ENCODE measurements at regions not wholly inside any gene's neighbourhood (a gene's known extent, or its start where the extent isn't known, plus 50 kb on each side); places are given as distances from the start of the nearest gene placed in this dataset.

DNA sequence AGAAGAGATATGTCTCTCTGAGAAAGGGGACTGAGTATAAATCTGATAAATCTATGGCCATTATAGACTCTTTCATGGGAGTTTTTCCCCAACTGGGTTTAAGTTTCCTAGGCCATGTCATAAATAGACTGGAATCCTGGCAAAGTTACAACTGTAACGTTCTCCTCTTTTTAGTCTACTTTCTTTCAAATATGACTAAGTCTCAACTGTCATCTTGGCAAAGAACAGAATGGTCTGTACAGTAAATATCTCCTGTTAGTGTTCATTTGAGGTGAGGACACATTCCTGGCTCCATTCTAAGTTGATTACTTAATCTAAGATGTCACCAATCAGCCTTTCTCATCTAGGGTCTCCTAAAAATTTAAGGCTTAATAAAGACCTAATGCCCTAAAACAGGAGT lies 300.5 kb downstream of the BRINP2 start:
- Histone ChIP-seq H3K4me1 (ENCODE audit: control insufficient read depth, insufficient read depth, low read length) (no peaks in the 10 kb centered on the region), H3K36me3 (ENCODE audit: control insufficient read depth, insufficient read depth, low read length) (no peaks in the 10 kb centered on the region), H3K27me3 (ENCODE audit: control insufficient read depth, insufficient read depth, low read length) (no peaks in the 10 kb centered on the region), H3K4me3 (ENCODE audit: low read length) (no peak overlapping the region), H3K27ac (ENCODE audit: low read depth, low read length) (no peak overlapping the region), H3K9ac (ENCODE audit: low read length) (no peak overlapping the region)

DNA sequence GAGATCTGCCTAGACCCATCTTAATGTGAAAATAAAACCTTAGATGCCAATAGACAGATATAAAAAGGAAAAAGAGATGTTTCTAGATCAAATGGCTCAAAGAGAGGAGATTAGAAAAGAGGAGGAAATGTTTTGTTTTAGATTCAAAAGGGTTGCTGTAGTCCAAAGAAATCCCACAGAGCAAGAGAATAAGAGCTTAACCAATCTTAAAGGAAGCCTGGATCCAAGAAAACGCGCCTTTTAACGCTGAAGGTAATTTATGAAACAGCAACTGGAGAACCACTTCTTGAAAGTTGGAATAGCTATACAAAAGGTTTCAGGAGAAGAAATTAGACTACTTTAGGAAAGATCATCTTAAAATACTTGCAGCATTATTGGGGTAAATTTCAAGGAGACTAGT lies 298.8 kb downstream of the BRINP2 start:
- no peaks in the 10 kb centered on the region for H3K4me1 ChIP-seq (ENCODE audit: control insufficient read depth, insufficient read depth, low read length)
- no peaks in the 10 kb centered on the region for H3K27me3 ChIP-seq (ENCODE audit: control insufficient read depth, insufficient read depth, low read length)
- H3K36me3 ChIP-seq (ENCODE audit: control insufficient read depth, insufficient read depth, low read length), result no peaks in the 10 kb centered on the region
- H3K4me3 ChIP-seq (ENCODE audit: low read length), result no peak overlapping the region
- H3K9ac ChIP-seq (ENCODE audit: low read length), result no peak overlapping the region
- H3K27ac ChIP-seq (ENCODE audit: low read depth, low read length), result no peak overlapping the region

DNA sequence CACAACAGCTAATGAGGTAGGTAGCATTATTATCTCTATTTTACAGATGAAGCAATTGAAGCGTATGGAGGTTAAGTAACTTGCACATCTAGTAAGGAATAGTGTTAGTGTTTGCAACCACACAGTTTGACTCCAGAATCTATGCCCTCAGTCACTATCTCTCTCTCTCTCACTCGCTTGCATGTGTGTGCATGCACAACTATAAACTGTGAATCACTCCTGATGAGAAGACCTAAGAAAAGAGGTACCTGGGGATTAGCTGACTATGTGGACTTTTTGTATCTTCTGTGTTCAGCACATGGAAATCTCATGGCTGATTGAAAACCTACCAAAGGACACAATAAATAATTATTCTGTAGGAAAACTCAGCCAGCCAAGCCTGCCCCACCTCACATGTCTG lies 295.5 kb downstream of the BRINP2 start:
- H3K36me3 ChIP-seq (ENCODE audit: control insufficient read depth, insufficient read depth, low read length), result no peaks in the 10 kb centered on the region
- no peak overlapping the region for H3K9ac ChIP-seq (ENCODE audit: low read length)
- H3K27ac ChIP-seq (ENCODE audit: low read depth, low read length), result no peak overlapping the region
- H3K27me3 ChIP-seq (ENCODE audit: control insufficient read depth, insufficient read depth, low read length), result no peaks in the 10 kb centered on the region
- H3K4me1 ChIP-seq (ENCODE audit: control insufficient read depth, insufficient read depth, low read length), result no peaks in the 10 kb centered on the region
- H3K4me3 ChIP-seq (ENCODE audit: low read length), result no peak overlapping the region

DNA sequence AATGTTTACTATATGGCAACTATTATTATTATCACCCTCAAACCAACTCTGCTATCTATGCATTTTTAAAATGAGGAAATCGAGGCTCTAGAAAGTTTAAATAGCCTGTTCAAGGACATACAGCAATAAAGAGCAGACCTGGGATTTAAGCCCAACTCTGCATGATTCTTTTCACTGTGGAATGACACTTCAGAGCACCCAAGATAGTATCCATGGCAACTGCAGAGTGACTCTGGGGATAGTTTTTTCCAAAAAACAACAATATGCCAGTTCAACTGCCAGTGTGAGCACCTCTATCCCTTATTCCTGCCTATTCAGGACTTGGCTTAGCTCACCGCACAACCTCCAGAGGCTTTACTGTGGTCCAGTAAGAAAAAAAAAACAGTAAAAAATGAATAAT lies 293.9 kb downstream of the BRINP2 start:
- no peak overlapping the region for H3K4me3 ChIP-seq (ENCODE audit: low read length)
- no peaks in the 10 kb centered on the region for H3K4me1 ChIP-seq (ENCODE audit: control insufficient read depth, insufficient read depth, low read length)
- no peaks in the 10 kb centered on the region for H3K36me3 ChIP-seq (ENCODE audit: control insufficient read depth, insufficient read depth, low read length)
- H3K9ac ChIP-seq (ENCODE audit: low read length), result no peak overlapping the region
- H3K27ac ChIP-seq (ENCODE audit: low read depth, low read length), result no peak overlapping the region
- no peaks in the 10 kb centered on the region for H3K27me3 ChIP-seq (ENCODE audit: control insufficient read depth, insufficient read depth, low read length)

DNA sequence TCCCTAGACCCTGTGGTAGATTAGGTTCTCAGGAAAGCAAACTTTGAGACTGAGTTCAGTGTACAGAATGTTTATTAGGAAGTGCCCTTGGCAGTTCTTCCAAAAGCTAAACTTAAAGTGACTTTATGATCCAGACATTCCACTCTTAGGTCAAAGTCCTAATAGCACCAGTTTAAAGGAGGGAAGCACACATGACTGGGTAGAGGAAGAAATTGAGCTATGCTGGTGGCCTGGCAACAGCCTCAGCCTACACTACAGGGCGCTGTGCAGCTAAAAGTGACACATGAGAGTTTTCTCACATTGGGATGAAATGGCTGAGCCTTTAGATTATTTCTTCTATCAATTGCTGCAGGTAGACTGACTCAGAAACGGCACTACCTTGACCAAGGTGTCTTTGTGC lies 280.4 kb downstream of the BRINP2 start:
- H3K36me3 ChIP-seq (ENCODE audit: control insufficient read depth, insufficient read depth, low read length), result no peaks in the 10 kb centered on the region
- no peaks in the 10 kb centered on the region for H3K4me1 ChIP-seq (ENCODE audit: control insufficient read depth, insufficient read depth, low read length)
- H3K9ac ChIP-seq (ENCODE audit: low read length), result no peak overlapping the region
- H3K27me3 ChIP-seq (ENCODE audit: control insufficient read depth, insufficient read depth, low read length), result no peaks in the 10 kb centered on the region
- no peak overlapping the region for H3K27ac ChIP-seq (ENCODE audit: low read depth, low read length)
- H3K4me3 ChIP-seq (ENCODE audit: low read length), result no peak overlapping the region

DNA sequence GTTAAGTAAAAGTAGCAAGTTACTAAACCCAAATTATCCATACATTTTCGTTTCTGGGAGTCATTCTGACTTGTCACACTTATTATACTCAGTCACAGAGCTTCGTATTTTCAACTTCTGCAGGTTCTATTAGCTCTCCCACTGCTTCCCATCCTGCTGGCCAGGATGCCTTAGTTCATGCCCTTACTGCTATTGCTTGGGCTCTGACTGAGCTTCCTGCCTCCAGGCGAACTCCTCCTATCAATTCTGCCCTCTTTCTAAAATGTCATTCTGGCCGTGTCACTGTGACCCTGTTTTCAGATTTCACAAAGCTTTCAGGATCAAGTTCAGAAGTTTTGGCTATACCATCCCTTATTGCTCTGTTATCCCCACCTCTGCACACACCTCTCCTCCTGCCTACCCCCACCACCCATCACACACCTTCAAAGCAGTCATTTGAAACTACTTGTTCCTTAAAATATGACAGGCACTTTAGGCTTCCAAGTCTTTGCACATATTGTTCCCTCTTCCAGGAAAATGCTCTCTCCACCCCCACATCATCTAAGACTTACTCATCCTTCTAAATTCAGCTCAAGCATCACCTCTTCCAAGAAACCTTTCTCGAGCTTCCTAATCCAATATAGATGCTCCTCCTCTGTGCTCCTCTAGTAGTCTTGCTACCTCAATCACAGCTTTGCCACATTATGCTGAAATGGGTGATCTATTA lies 278.0 kb downstream of the BRINP2 start:
- Histone ChIP-seq H3K27ac (ENCODE audit: low read depth, low read length) (no peak overlapping the region), H3K9ac (ENCODE audit: low read length) (no peak overlapping the region), H3K27me3 (ENCODE audit: control insufficient read depth, insufficient read depth, low read length) (no peaks in the 10 kb centered on the region), H3K36me3 (ENCODE audit: control insufficient read depth, insufficient read depth, low read length) (no peaks in the 10 kb centered on the region), H3K4me1 (ENCODE audit: control insufficient read depth, insufficient read depth, low read length) (no peaks in the 10 kb centered on the region), H3K4me3 (ENCODE audit: low read length) (no peak overlapping the region)

DNA sequence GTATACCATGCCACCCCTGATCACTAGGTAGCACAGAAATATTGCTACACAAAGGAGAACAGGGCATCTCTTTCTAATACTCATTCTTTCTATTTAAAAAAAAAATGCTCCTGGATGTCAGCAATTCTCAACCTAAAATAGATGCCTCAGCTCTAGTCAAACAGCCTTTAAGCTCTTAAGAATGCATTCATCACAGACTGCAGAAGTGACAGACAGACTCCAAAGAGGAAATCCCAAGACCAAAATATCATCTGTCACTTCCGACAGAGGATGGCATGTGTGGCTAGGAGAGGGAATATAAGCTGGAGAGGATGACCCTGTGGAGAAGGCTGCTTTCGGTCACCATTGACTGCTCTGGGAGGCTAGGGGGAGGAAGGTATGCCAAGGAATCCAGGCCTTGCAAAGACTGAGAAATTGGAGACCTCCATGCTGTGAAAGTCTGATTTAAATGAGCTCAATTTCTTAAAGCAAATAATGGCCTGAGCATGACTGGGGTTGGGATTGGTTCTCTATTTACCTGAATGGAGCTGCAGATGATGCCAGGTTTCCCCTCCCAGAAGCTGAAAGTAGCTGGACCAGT lies 277.4 kb downstream of the BRINP2 start:
- Histone ChIP-seq H3K27me3 (ENCODE audit: control insufficient read depth, insufficient read depth, low read length) (no peaks in the 10 kb centered on the region), H3K27ac (ENCODE audit: low read depth, low read length) (no peak overlapping the region), H3K36me3 (ENCODE audit: control insufficient read depth, insufficient read depth, low read length) (no peaks in the 10 kb centered on the region), H3K9ac (ENCODE audit: low read length) (no peak overlapping the region), H3K4me3 (ENCODE audit: low read length) (no peak overlapping the region), H3K4me1 (ENCODE audit: control insufficient read depth, insufficient read depth, low read length) (no peaks in the 10 kb centered on the region)

DNA sequence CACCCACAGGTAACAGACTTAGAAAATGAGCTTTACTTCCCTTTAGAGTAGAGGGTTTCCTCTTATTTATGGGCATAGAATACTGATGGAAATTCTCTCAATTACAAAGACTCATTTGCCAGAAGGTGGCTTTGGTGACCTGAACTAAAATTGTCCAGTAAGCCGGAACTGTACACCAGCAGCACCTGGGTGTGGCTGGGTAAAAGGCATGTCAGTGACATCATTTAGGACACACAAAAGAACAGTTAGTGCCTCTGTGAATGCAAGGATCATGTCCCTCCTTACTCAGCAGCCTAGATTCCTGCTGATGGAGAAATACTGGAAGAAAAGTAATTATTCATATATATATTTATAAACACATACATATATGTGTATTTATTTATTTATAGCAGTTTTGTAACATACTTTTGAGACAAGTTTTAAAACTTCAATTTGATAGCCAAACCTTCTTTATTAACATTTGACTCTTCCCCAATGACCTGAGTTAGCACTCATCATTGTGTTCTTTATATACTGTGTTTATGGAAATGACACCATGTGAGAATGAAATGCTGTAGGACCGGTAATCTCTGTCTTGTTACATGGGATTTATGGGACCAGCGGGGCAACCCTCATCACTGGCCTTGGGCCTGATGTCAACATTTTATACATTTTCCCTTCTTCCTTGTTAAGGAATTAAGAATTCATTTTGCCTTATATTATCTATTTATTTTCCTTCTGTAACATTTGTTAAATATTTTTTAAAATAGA lies 274.4 kb downstream of the BRINP2 start:
- no peak overlapping the region for H3K9ac ChIP-seq (ENCODE audit: low read length)
- H3K36me3 ChIP-seq (ENCODE audit: control insufficient read depth, insufficient read depth, low read length), result no peaks in the 10 kb centered on the region
- no peaks in the 10 kb centered on the region for H3K4me1 ChIP-seq (ENCODE audit: control insufficient read depth, insufficient read depth, low read length)
- no peaks in the 10 kb centered on the region for H3K27me3 ChIP-seq (ENCODE audit: control insufficient read depth, insufficient read depth, low read length)
- H3K4me3 ChIP-seq (ENCODE audit: low read length), result no peak overlapping the region
- H3K27ac ChIP-seq (ENCODE audit: low read depth, low read length), result no peak overlapping the region

DNA sequence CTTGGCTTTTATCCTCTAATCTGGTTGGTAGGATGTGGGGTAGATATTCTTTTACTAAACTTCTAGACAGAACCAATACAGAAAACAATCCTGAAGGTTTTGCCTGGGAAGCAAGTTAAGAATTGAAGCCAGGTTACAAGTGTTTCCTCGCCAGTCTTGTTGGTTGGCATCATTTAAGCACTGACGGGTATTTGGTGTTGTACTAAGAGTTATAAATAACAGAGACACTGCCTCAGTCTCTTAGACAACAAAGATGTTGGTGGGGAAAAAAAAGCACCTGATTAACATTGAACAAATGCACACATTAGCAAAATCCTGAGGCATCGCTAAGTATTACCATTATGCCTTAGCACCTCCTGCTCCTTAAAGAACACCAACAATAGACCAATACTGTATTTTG lies 272.2 kb downstream of the BRINP2 start:
- H3K4me3 ChIP-seq (ENCODE audit: low read length), result no peak overlapping the region
- H3K4me1 ChIP-seq (ENCODE audit: control insufficient read depth, insufficient read depth, low read length), result no peaks in the 10 kb centered on the region
- H3K27ac ChIP-seq (ENCODE audit: low read depth, low read length), result no peak overlapping the region
- no peak overlapping the region for H3K9ac ChIP-seq (ENCODE audit: low read length)
- H3K36me3 ChIP-seq (ENCODE audit: control insufficient read depth, insufficient read depth, low read length), result no peaks in the 10 kb centered on the region
- H3K27me3 ChIP-seq (ENCODE audit: control insufficient read depth, insufficient read depth, low read length), result no peaks in the 10 kb centered on the region

DNA sequence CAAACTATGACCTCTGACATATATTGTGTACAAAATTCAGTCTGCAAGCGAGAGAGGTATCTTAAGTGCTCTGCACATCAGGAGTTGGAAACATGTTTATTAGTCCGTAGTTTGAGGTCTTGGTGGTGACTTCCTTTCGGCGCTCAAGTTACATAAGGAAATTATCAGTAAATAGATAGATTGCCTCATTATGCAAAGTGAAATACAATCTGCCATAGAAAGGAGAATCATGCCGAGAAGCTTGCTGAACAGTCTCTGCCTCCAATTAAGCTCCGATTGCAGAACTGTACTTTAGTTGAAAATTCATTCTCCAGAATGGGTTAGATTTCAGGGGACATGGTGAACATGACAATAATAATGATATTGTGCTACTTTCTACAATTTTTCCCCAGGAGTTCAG lies 271.8 kb downstream of the BRINP2 start:
- Histone ChIP-seq H3K27me3 (ENCODE audit: control insufficient read depth, insufficient read depth, low read length) (no peaks in the 10 kb centered on the region), H3K4me1 (ENCODE audit: control insufficient read depth, insufficient read depth, low read length) (no peaks in the 10 kb centered on the region), H3K27ac (ENCODE audit: low read depth, low read length) (no peak overlapping the region), H3K9ac (ENCODE audit: low read length) (no peak overlapping the region), H3K4me3 (ENCODE audit: low read length) (no peak overlapping the region), H3K36me3 (ENCODE audit: control insufficient read depth, insufficient read depth, low read length) (no peaks in the 10 kb centered on the region)

DNA sequence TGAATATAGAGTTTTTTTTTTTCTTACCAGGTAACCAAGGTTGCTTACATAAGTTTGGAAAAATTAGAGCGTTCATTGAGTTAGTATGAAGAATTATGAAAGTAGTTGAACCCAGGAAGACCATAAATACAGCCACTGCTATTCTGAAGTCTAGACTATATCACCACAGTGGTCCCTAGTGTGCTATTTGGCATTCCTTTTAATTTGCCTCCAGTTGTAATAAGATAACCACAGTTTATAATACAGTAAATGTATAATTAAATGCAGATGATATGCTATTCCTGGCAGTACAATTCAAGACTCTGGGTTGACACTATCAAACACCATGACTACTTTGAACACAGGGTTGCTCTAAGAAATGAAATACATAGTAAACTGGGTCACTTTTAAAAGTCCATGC lies 270.5 kb downstream of the BRINP2 start:
- Histone ChIP-seq H3K4me3 (ENCODE audit: low read length) (no peak overlapping the region), H3K4me1 (ENCODE audit: control insufficient read depth, insufficient read depth, low read length) (no peaks in the 10 kb centered on the region), H3K9ac (ENCODE audit: low read length) (no peak overlapping the region), H3K36me3 (ENCODE audit: control insufficient read depth, insufficient read depth, low read length) (no peaks in the 10 kb centered on the region), H3K27me3 (ENCODE audit: control insufficient read depth, insufficient read depth, low read length) (no peaks in the 10 kb centered on the region), H3K27ac (ENCODE audit: low read depth, low read length) (no peak overlapping the region)

DNA sequence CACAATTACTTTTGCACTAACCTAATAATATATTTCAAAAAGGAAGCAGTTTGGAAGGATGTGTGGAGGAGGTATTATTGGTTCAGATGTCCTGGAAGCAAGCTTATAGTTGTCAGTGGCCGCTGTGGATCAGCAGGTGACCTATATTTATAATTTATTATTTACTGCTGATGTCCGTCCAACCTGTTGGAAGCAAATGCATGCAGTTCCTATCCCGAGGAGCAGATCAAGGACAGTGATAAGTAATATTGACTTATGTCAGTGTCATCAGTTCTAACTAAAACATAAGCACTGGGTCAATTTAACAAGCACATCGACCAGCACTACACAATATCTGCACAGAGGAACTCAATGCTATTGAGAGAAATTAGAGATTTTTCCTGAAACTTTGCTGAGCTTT lies 270.1 kb downstream of the BRINP2 start:
- Histone ChIP-seq H3K4me1 (ENCODE audit: control insufficient read depth, insufficient read depth, low read length) (no peaks in the 10 kb centered on the region), H3K36me3 (ENCODE audit: control insufficient read depth, insufficient read depth, low read length) (no peaks in the 10 kb centered on the region), H3K4me3 (ENCODE audit: low read length) (no peak overlapping the region), H3K9ac (ENCODE audit: low read length) (no peak overlapping the region), H3K27ac (ENCODE audit: low read depth, low read length) (no peak overlapping the region), H3K27me3 (ENCODE audit: control insufficient read depth, insufficient read depth, low read length) (no peaks in the 10 kb centered on the region)

DNA sequence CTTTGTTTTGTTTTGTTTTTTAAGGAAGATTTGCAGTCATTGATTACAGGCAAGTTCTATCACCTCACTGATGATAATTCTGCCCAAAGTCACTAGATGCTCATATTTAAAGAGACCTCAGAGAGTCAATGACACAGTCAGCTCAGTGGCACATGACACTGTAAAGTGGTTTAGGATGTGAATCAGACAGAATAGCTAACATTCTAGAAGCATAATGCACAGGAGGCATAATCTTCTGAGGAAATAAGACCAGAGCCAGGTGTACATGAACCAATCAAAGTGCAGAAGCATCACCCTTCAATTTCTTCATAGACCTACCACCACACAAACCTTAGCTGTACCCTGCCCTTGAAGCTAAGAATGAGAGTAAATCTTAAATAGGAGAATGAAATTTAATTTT lies 268.5 kb downstream of the BRINP2 start:
- Histone ChIP-seq H3K27me3 (ENCODE audit: control insufficient read depth, insufficient read depth, low read length) (no peaks in the 10 kb centered on the region), H3K4me3 (ENCODE audit: low read length) (no peak overlapping the region), H3K4me1 (ENCODE audit: control insufficient read depth, insufficient read depth, low read length) (no peaks in the 10 kb centered on the region), H3K9ac (ENCODE audit: low read length) (no peak overlapping the region), H3K36me3 (ENCODE audit: control insufficient read depth, insufficient read depth, low read length) (no peaks in the 10 kb centered on the region), H3K27ac (ENCODE audit: low read depth, low read length) (no peak overlapping the region)

Measured in rectal smooth muscle tissue (tissue), 1 donor.